ENCODE measurements at regions not wholly inside any gene's neighbourhood (a gene's known extent, or its start where the extent isn't known, plus 50 kb on each side); places are given as distances from the start of the nearest gene placed in this dataset.

GRCh38 chr17:5870231-5870953, 199.8 kb upstream of the WSCD1 start:
- DNase-seq: no peak
- H3K4me3 ChIP-seq: no peak overlapping the region
- H3K4me1 ChIP-seq (ENCODE audit: control insufficient read depth in 5 of 5, insufficient read depth in 5 of 5, low read length in 5 of 5): peaks cover 0 to 4% (median 0%) of the 10 kb centered on the region in 5 donors
- 84 to 89% methylated on average over 6 of the region's 6 CpGs for WGBS, 2 donors
- H3K9me3 ChIP-seq (ENCODE audit: control insufficient read depth in 4 of 4, insufficient read depth in 3 of 4, low read length in 3 of 4): peaks cover 0 to 2% (median 0%) of the 10 kb centered on the region in 4 donors
- no peak overlapping the region for H3K9ac ChIP-seq (ENCODE audit: insufficient read depth in 1 of 2, low read length in 2 of 2)
- no peaks in the 10 kb centered on the region for H3K27me3 ChIP-seq (ENCODE audit: control insufficient read depth in 3 of 3, insufficient read depth in 3 of 3, low read length in 2 of 3)
- H3K27ac ChIP-seq (ENCODE audit: low read depth in 1 of 2, low read length in 1 of 2): no peak overlapping the region
- H3K36me3 ChIP-seq (ENCODE audit: control insufficient read depth in 4 of 4, insufficient read depth in 4 of 4, low read length in 4 of 4): no peaks in the 10 kb centered on the region
- no peak for TF ChIP-seq CTCF (IDR thresholded peaks at IDR 0.05; ENCODE audit: control extremely low read depth, extremely low read depth)
- ATAC-seq (ENCODE audit: insufficient read depth, low FRiP score): no peak

- TF ChIP-seq CTCF (IDR thresholded peaks at IDR 0.05; ENCODE audit: control extremely low read depth, extremely low read depth): no peak
- ATAC-seq (ENCODE audit: insufficient read depth, low FRiP score): no peak
- H3K9me3 ChIP-seq (ENCODE audit: control insufficient read depth in 4 of 4, insufficient read depth in 3 of 4, low read length in 3 of 4): peaks cover 0 to 2% (median 0%) of the 10 kb centered on the region in 4 donors
- H3K36me3 ChIP-seq (ENCODE audit: control insufficient read depth in 4 of 4, insufficient read depth in 4 of 4, low read length in 4 of 4): no peaks in the 10 kb centered on the region
- H3K4me1 ChIP-seq (ENCODE audit: control insufficient read depth in 5 of 5, insufficient read depth in 5 of 5, low read length in 5 of 5): peaks cover 0 to 4% (median 0%) of the 10 kb centered on the region in 5 donors
- no peak for DNase-seq
- no peak overlapping the region for H3K9ac ChIP-seq (ENCODE audit: insufficient read depth in 1 of 2, low read length in 2 of 2)
- 92 to 95% methylated on average over 10 of the region's 10 CpGs for WGBS, 2 donors
- H3K27ac ChIP-seq (ENCODE audit: low read depth in 1 of 2, low read length in 1 of 2): no peak overlapping the region
- no peaks in the 10 kb centered on the region for H3K27me3 ChIP-seq (ENCODE audit: control insufficient read depth in 3 of 3, insufficient read depth in 3 of 3, low read length in 2 of 3)
- no peak overlapping the region for H3K4me3 ChIP-seq
Measured at GRCh38 chr17:5871666-5872065, 198.5 kb upstream of the WSCD1 start.

- Histone ChIP-seq H3K4me3 (no peak overlapping the region), H3K36me3 (ENCODE audit: control insufficient read depth in 4 of 4, insufficient read depth in 4 of 4, low read length in 4 of 4) (no peaks in the 10 kb centered on the region), H3K9me3 (ENCODE audit: control insufficient read depth in 4 of 4, insufficient read depth in 3 of 4, low read length in 3 of 4) (peaks cover 0 to 2% (median 0%) of the 10 kb centered on the region in 4 donors), H3K9ac (ENCODE audit: insufficient read depth in 1 of 2, low read length in 2 of 2) (no peak overlapping the region), H3K4me1 (ENCODE audit: control insufficient read depth in 5 of 5, insufficient read depth in 5 of 5, low read length in 5 of 5) (peaks cover 0 to 4% (median 0%) of the 10 kb centered on the region in 5 donors), H3K27ac (ENCODE audit: low read depth in 1 of 2, low read length in 1 of 2) (no peak overlapping the region), H3K27me3 (ENCODE audit: control insufficient read depth in 3 of 3, insufficient read depth in 3 of 3, low read length in 2 of 3) (no peaks in the 10 kb centered on the region)
- TF ChIP-seq CTCF (IDR thresholded peaks at IDR 0.05; ENCODE audit: control extremely low read depth, extremely low read depth): no peak
- no peak for ATAC-seq (ENCODE audit: insufficient read depth, low FRiP score)
- DNase-seq: no peak
- WGBS, 2 donors: 76 to 81% methylated on average over 9 of the region's 9 CpGs
Measured at GRCh38 chr17:5872831-5873230, 197.3 kb upstream of the WSCD1 start.

Data from lung (tissue), 11 donors.